Mesenchymal stem cell (in vitro differentiated cells and primary cell): ENCODE measurements at regions not wholly inside any gene's neighbourhood (a gene's known extent, or its start where the extent isn't known, plus 50 kb on each side); places are given as distances from the start of the nearest gene placed in this dataset.

Source experiments
- DNase-seq: peaks from one replicate; pipeline ENCODE4 v3.0.0-alpha.2; 2013
- H2AFZ ChIP-seq: one replicate; pipeline ENCODE4 v1.6.1; 2013; ENCODE audit warnings: low read depth, mild to moderate bottlenecking, control low read depth, inconsistent platforms, low read length, moderate library complexity
- H2AK5ac ChIP-seq: 2 replicates; pipeline ENCODE4 v1.6.1; 2013; ENCODE audit warnings: low read length, moderate library complexity, mild to moderate bottlenecking, inconsistent platforms; ENCODE audit not compliant: severe bottlenecking
- H2BK120ac ChIP-seq: one replicate; pipeline ENCODE4 v1.6.1; 2013; ENCODE audit warnings: low read depth, mild to moderate bottlenecking, inconsistent platforms, low read length, moderate library complexity
- H2BK12ac ChIP-seq, 2 experiments: one replicate each; pipeline ENCODE4 v1.6.1; 2013; ENCODE audit warnings: inconsistent platforms in 2 of 2, low read length in 2 of 2, mild to moderate bottlenecking in 2 of 2, moderate library complexity in 2 of 2, control low read depth in 1 of 2
- H2BK15ac ChIP-seq: one replicate; pipeline ENCODE4 v1.6.1; 2013; ENCODE audit warnings: mild to moderate bottlenecking, low read depth, inconsistent platforms; ENCODE audit not compliant: poor library complexity, severe bottlenecking
- H2BK5ac ChIP-seq: 2 replicates; pipeline ENCODE4 v1.6.1; 2013; ENCODE audit warnings: low read depth, mild to moderate bottlenecking, low read length, control low read depth, inconsistent platforms; ENCODE audit not compliant: poor library complexity, severe bottlenecking
- H3K14ac ChIP-seq, 2 experiments: one replicate each; pipeline ENCODE4 v1.6.1; 2013; ENCODE audit warnings: inconsistent platforms in 2 of 2, low read length in 2 of 2, control low read depth in 1 of 2, mild to moderate bottlenecking in 1 of 2, moderate library complexity in 1 of 2
- H3K18ac ChIP-seq, 2 experiments: one replicate each; pipeline ENCODE4 v1.6.1; 2013; ENCODE audit warnings: inconsistent platforms in 2 of 2, low read length in 2 of 2, control low read depth in 1 of 2, low read depth in 1 of 2, mild to moderate bottlenecking in 1 of 2
- H3K23ac ChIP-seq, 2 experiments: one replicate each; pipeline ENCODE4 v1.6.1; 2013; ENCODE audit warnings: inconsistent platforms in 2 of 2, low read length in 2 of 2, mild to moderate bottlenecking in 2 of 2, moderate library complexity in 2 of 2, control low read depth in 1 of 2
- H3K27ac ChIP-seq: 2 replicates; pipeline ENCODE4 v1.5.1; 2013; ENCODE audit warnings: mild to moderate bottlenecking, moderate library complexity, low read length, control low read depth, inconsistent platforms; ENCODE audit not compliant: poor library complexity, severe bottlenecking
- H3K27me3 ChIP-seq, 2 experiments: 2 replicates each; pipeline versions ENCODE4 v1.6.1 to v1.7.0; 2013; ENCODE audit warnings: low read length in 2 of 2, mild to moderate bottlenecking in 2 of 2, moderate library complexity in 2 of 2, control low read depth in 1 of 2, inconsistent platforms in 1 of 2; ENCODE audit not compliant: control insufficient read depth in 1 of 2, insufficient read depth in 1 of 2
- H3K36me3 ChIP-seq, 2 experiments: 2 replicates each; pipeline versions ENCODE4 v1.6.1 to v1.7.0; 2013; ENCODE audit warnings: low read length in 2 of 2, control low read depth in 1 of 2, inconsistent platforms in 1 of 2, low read depth in 1 of 2, mild to moderate bottlenecking in 1 of 2; ENCODE audit not compliant: insufficient read depth in 2 of 2, control insufficient read depth in 1 of 2
- H3K4ac ChIP-seq, 2 experiments: one replicate each; pipeline ENCODE4 v1.6.1; 2013; ENCODE audit warnings: inconsistent platforms in 2 of 2, low read length in 2 of 2, mild to moderate bottlenecking in 2 of 2, moderate library complexity in 2 of 2, control low read depth in 1 of 2, low read depth in 1 of 2
- H3K4me1 ChIP-seq: 2 replicates; pipeline ENCODE4 v1.6.1; 2013; ENCODE audit warnings: low read depth, low read length, control low read depth; ENCODE audit not compliant: control insufficient read depth, insufficient read depth
- H3K4me2 ChIP-seq: 2 replicates; pipeline ENCODE4 v1.6.1; 2013; ENCODE audit warnings: low read length, mild to moderate bottlenecking, inconsistent platforms; ENCODE audit not compliant: poor library complexity, severe bottlenecking
- H3K4me3 ChIP-seq, 2 experiments: 2 replicates each; pipeline versions ENCODE4 v1.5.1 to v1.7.0; 2013; ENCODE audit warnings: low read length in 2 of 2, mild to moderate bottlenecking in 2 of 2, control low read depth in 1 of 2, low read depth in 1 of 2; ENCODE audit not compliant: insufficient read depth in 1 of 2
- H3K79me1 ChIP-seq: replicated peaks from 2 replicates; pipeline ENCODE4 v1.6.1; 2013; ENCODE audit warnings: mild to moderate bottlenecking, control low read depth, low read length, inconsistent platforms; ENCODE audit not compliant: poor library complexity, severe bottlenecking
- H3K9ac ChIP-seq: 2 replicates; pipeline ENCODE4 v1.7.0; 2013; ENCODE audit warnings: mild to moderate bottlenecking, low read length, moderate library complexity
- H3K9me3 ChIP-seq: 2 replicates; pipeline ENCODE4 v1.7.0; 2013; ENCODE audit warnings: mild to moderate bottlenecking, low read length; ENCODE audit not compliant: control insufficient read depth
- H4K8ac ChIP-seq: one replicate; pipeline ENCODE4 v1.6.1; 2013; ENCODE audit warnings: inconsistent platforms, mild to moderate bottlenecking, low read length, moderate library complexity
- H4K91ac ChIP-seq: one replicate; pipeline ENCODE4 v1.6.1; 2013; ENCODE audit warnings: mild to moderate bottlenecking, low read length, inconsistent platforms
- WGBS: methylation state at CpG from one replicate; pipeline ENCODE4 v1.1.7; 2013; ENCODE audit warnings: mixed read lengths; 5-methylcytosine and 5-hydroxymethylcytosine counted together

DNA sequence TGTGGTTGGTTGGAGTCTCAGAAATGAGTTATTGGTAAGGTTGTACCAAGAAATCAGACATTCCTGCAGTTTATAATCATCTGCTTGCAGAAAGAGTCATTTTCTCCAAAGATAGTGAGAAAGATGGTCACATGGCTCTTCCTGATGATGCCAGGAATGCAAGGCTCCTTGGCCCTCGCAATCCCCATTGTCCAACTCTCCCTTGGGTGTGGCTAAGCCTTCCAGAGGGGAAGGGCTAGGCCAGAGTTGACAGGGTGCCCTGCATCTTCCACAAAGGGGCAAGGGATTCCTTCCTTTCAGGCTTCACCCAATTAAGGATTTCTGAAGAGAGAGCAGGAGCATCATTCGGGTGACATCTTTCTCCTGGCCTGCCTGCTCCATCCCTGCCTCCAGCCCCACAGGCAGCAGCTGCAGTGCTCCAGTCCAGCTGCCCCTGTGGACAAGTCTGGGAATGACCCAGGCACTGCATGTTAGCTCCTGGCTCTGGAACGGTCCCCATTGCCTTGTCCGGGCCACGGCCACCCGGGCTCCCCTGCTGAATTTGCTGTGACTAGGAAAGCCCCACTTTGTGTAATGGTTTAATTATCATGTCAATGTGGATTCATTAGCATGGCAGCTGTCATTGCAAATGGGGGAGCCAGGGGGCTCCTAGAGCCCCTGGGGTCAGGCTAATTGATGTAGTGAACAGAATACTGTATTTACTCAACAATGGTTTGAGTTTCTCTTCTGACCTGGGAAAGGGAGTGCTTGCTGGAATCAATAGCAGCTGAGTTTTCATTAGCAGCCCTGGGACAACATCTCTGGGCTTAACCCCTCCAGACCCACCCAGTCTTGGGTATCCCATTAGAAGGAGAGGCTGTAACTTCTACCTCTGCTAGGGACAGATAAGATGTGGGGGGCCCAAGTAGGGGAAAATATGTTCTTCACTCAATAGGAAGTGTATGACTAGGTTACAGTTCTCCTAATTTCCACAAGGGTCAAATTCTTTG, 112.6 kb upstream of the TBX20 start:
- no peaks in the 10 kb centered on the region for H3K79me1 ChIP-seq
- H4K8ac ChIP-seq = no peak overlapping the region
- no peak overlapping the region for H3K4me2 ChIP-seq
- H2BK15ac ChIP-seq = no peak overlapping the region
- H2BK12ac ChIP-seq = no peak overlapping the region
- no peaks in the 10 kb centered on the region for H3K4me1 ChIP-seq
- WGBS = 63% methylated on average over 6 of the region's 6 CpGs
- H3K4me3 ChIP-seq = no peak overlapping the region
- no peaks in the 10 kb centered on the region for H3K36me3 ChIP-seq
- no peak overlapping the region for H3K18ac ChIP-seq
- H3K27ac ChIP-seq = no peak overlapping the region
- no peaks in the 10 kb centered on the region for H3K27me3 ChIP-seq
- no peak overlapping the region for H3K14ac ChIP-seq
- DNase-seq = no peak
- no peaks in the 10 kb centered on the region for H3K9me3 ChIP-seq
- H2AK5ac ChIP-seq = no peak overlapping the region
- no peak overlapping the region for H3K9ac ChIP-seq
- no peak overlapping the region for H2AFZ ChIP-seq
- no peak overlapping the region for H2BK120ac ChIP-seq
- no peak overlapping the region for H2BK5ac ChIP-seq
- H3K23ac ChIP-seq = no peak overlapping the region
- H4K91ac ChIP-seq = no peak overlapping the region
- H3K4ac ChIP-seq = no peak overlapping the region

DNA sequence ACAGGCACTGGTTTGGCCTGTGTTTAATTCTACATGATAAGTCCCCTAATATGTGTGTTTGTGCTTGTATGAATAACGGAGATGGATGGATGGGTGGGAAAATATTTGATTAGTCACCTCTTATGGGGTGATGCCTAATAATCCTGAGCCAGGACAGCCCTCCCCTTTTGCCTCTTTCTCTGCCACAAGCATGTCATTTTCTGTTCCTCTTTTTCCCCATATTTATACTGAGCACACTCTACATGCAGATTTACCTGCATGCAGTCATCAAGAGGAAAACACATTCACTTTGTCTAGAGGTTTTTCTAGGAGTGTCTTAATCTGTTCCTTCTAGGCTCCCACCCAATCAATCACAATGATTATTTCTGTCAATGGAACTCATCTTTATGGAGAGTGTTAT, 111.6 kb upstream of the TBX20 start:
- no peak overlapping the region for H2BK15ac ChIP-seq
- no peaks in the 10 kb centered on the region for H3K9me3 ChIP-seq
- no peak overlapping the region for H3K18ac ChIP-seq
- no peaks in the 10 kb centered on the region for H3K27me3 ChIP-seq
- no peak overlapping the region for H4K91ac ChIP-seq
- H2AFZ ChIP-seq = no peak overlapping the region
- H3K4me1 ChIP-seq = no peaks in the 10 kb centered on the region
- no peak overlapping the region for H2BK5ac ChIP-seq
- H3K9ac ChIP-seq = no peak overlapping the region
- WGBS = no CpG with 5 or more reads among the region's 1 CpG
- H2BK12ac ChIP-seq = no peak overlapping the region
- H3K4me3 ChIP-seq = no peak overlapping the region
- H3K14ac ChIP-seq = no peak overlapping the region
- no peak overlapping the region for H3K23ac ChIP-seq
- DNase-seq = no peak
- H3K27ac ChIP-seq = no peak overlapping the region
- no peak overlapping the region for H3K4me2 ChIP-seq
- no peak overlapping the region for H2AK5ac ChIP-seq
- H3K4ac ChIP-seq = no peak overlapping the region
- no peak overlapping the region for H4K8ac ChIP-seq
- no peaks in the 10 kb centered on the region for H3K36me3 ChIP-seq
- no peaks in the 10 kb centered on the region for H3K79me1 ChIP-seq
- H2BK120ac ChIP-seq = no peak overlapping the region

DNA sequence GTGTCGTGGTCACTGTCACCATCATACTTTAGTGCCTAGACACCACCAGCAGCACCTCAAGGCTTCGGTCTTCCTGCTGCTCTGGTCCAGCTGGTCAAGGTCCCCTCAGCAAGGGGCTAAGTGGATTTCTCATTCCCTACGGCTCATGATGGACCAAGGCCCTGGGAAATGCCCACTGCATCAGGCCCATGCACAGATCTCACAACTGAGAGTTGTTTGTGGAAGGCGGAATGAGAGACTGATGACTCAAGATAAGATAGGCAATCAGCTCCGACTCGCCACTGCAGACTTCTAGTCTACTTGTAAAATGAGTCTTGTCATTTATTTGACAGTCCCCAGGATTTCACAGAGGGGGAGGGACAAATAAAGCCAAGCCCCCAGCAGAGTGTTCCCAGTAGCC, 108.4 kb upstream of the TBX20 start:
- Histone ChIP-seq H3K36me3 (no peaks in the 10 kb centered on the region), H3K79me1 (no peaks in the 10 kb centered on the region), H4K91ac (no peak overlapping the region), H4K8ac (no peak overlapping the region), H3K9me3 (no peaks in the 10 kb centered on the region), H3K4me2 (no peak overlapping the region), H3K23ac (no peak overlapping the region), H3K4me1 (no peaks in the 10 kb centered on the region), H3K27ac (no peak overlapping the region), H2AK5ac (no peak overlapping the region), H3K4ac (no peak overlapping the region), H2BK5ac (no peak overlapping the region), H2AFZ (no peak overlapping the region), H3K9ac (no peak overlapping the region), H3K14ac (no peak overlapping the region), H3K18ac (no peak overlapping the region), H2BK120ac (no peak overlapping the region), H2BK15ac (no peak overlapping the region), H3K27me3 (no peaks in the 10 kb centered on the region), H2BK12ac (no peak overlapping the region), H3K4me3 (no peak overlapping the region)
- DNase-seq = no peak
- WGBS = 32% methylated on average over 6 of the region's 6 CpGs

DNA sequence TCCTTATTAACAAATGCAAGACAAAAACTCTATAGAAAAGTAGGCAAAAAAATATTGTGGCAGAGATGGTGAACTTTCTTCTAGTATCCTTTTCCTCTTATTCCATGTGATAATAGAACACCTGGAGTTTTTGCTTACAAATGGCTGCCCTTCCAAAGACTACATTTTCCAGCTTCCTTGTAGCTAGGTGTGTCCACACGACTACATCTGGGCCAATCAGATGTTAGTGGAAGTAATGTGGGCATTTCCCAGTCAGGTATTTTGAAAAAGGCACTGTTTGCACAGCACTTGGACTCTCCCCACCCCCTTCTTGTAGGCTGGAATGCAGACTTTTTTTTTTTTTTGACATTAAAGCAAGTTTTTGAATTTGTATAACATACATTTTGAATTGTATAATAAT, 105.5 kb upstream of the TBX20 start:
- H3K14ac ChIP-seq = no peak overlapping the region
- H2BK120ac ChIP-seq = no peak overlapping the region
- H3K27me3 ChIP-seq = peaks cover 0 to 4% of the 10 kb centered on the region in 2 experiments
- no peaks in the 10 kb centered on the region for H3K36me3 ChIP-seq
- no peak overlapping the region for H4K8ac ChIP-seq
- no peak overlapping the region for H3K27ac ChIP-seq
- H2AFZ ChIP-seq = no peak overlapping the region
- no CpG with 5 or more reads among the region's 1 CpG for WGBS
- H3K4me1 ChIP-seq = no peaks in the 10 kb centered on the region
- H2BK15ac ChIP-seq = no peak overlapping the region
- H3K9ac ChIP-seq = no peak overlapping the region
- no peak overlapping the region for H3K4me2 ChIP-seq
- H3K23ac ChIP-seq = no peak overlapping the region
- no peaks in the 10 kb centered on the region for H3K79me1 ChIP-seq
- H3K4ac ChIP-seq = no peak overlapping the region
- H2BK12ac ChIP-seq = no peak overlapping the region
- H3K9me3 ChIP-seq = no peaks in the 10 kb centered on the region
- H2AK5ac ChIP-seq = no peak overlapping the region
- H2BK5ac ChIP-seq = no peak overlapping the region
- no peak overlapping the region for H3K4me3 ChIP-seq
- no peak overlapping the region for H4K91ac ChIP-seq
- DNase-seq = no peak
- H3K18ac ChIP-seq = no peak overlapping the region
